Mesothelial cell of epicardium (in vitro differentiated cells): ENCODE measurements at regions not wholly inside any gene's neighbourhood (a gene's known extent, or its start where the extent isn't known, plus 50 kb on each side); places are given as distances from the start of the nearest gene placed in this dataset.

Source experiments
- DNase-seq, 2 experiments: peaks; one replicate each; pipeline ENCODE4 v3.0.0; 2021; ENCODE audit warnings: low spot score in 2 of 2; ENCODE audit not compliant: unreplicated experiment in 2 of 2
- H3K27ac Mint-ChIP-seq: 2 replicates; pipeline ENCODE4 v1.8.0; 2021; ENCODE audit warnings: mixed read lengths
- H3K27me3 Mint-ChIP-seq: 2 replicates; pipeline ENCODE4 v1.8.0; 2021; ENCODE audit warnings: low read depth, mixed read lengths
- H3K36me3 Mint-ChIP-seq: 2 replicates; pipeline ENCODE4 v1.8.0; 2021; ENCODE audit warnings: mixed read lengths
- H3K4me1 Mint-ChIP-seq: 2 replicates; pipeline ENCODE4 v1.8.0; 2021; ENCODE audit warnings: mixed read lengths
- H3K4me3 Mint-ChIP-seq: 2 replicates; pipeline ENCODE4 v1.8.0; 2021; ENCODE audit warnings: mild to moderate bottlenecking, moderate library complexity, mixed read lengths
- H3K9me3 Mint-ChIP-seq: 2 replicates; pipeline ENCODE4 v1.8.0; 2021; ENCODE audit warnings: mixed read lengths
- CTCF ChIP-seq: fragments of 200-600 bp; sonication (generic); IDR thresholded peaks from one replicate; pipeline ENCODE4 v1.5.0; 2021; ENCODE audit warnings: antibody characterized with exemption; ENCODE audit not compliant: unreplicated experiment

GRCh38 chr9:80692751-80693150, 996.6 kb downstream of the TLE1 start:
- no peak overlapping the region for H3K4me3 Mint-ChIP-seq
- TF ChIP-seq CTCF: no peak
- peaks cover 5% of the 10 kb centered on the region for H3K9me3 Mint-ChIP-seq
- DNase-seq: no peak
- H3K27ac Mint-ChIP-seq: no peak overlapping the region
- no peaks in the 10 kb centered on the region for H3K36me3 Mint-ChIP-seq
- H3K4me1 Mint-ChIP-seq: peaks cover 13% of the 10 kb centered on the region
- H3K27me3 Mint-ChIP-seq: no peaks in the 10 kb centered on the region

DNA sequence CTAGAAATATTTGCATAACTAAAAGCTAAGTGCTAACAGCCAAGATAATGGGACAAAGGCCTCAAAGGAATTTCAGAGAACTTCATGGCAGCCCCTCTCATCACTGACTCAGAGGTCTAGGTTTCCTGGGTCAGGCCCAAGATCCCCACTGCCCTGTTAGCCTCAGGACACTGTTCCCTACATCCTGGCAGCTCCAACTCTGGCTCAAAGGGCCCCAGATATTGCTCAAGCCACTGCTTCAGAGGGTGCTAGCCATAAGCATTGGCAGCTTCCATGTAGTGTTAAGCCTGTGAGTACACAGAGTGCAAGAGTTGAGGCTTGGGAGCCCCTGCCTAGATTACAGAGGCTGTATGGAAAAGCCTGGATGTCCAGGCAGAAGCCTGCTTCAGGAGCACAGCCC, 998.1 kb downstream of the TLE1 start:
- Mint-ChIP-seq H3K27ac (no peak overlapping the region), H3K27me3 (no peaks in the 10 kb centered on the region), H3K36me3 (no peaks in the 10 kb centered on the region), H3K4me1 (peaks cover 12% of the 10 kb centered on the region), H3K4me3 (no peak overlapping the region), H3K9me3 (peaks cover 11% of the 10 kb centered on the region)
- no peak for DNase-seq
- TF ChIP-seq CTCF: no peak

DNA sequence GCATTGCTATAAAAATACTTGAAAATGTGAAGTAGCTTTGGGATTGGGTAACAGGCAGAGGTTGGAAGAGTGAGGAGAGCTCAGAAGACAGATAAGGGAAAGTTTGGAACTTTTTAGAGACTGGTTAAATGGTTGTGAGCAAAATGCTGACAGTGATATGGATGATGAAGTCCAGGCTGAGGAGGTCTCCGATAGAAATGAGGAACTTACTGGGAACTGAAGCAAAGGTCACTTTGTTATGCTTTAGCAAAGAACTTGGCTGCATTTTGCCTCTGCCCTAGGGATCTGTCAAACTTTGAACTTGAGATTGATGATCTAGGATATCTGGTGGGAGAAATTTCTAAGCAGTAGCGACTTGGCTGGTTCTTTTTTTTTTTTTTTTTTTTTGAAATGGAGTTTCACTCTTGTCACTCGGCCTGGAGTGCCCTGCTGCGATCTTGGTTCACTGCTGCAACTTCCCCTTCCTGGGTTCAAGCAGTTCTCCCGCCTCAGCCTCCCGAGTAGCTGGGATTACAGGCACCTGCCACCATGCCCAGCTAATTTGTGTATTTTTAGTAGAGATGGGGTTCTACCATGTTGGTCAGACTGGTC, 998.9 kb downstream of the TLE1 start:
- Mint-ChIP-seq H3K36me3 (no peaks in the 10 kb centered on the region), H3K27me3 (no peaks in the 10 kb centered on the region), H3K9me3 (peaks cover 11% of the 10 kb centered on the region)

GRCh38 chr9:80679916-80680315, 1009.4 kb downstream of the TLE1 start:
- Mint-ChIP-seq H3K27ac (no peak overlapping the region), H3K4me1 (peaks cover 20% of the 10 kb centered on the region), H3K4me3 (no peak overlapping the region), H3K9me3 (no peaks in the 10 kb centered on the region), H3K27me3 (no peaks in the 10 kb centered on the region), H3K36me3 (no peaks in the 10 kb centered on the region)
- no peak for TF ChIP-seq CTCF
- no peak for DNase-seq

More for the DNA sequence above, 998.9 kb downstream of the TLE1 start:
- H3K4me1 Mint-ChIP-seq: peaks cover 12% of the 10 kb centered on the region
- no peak for DNase-seq
- TF ChIP-seq CTCF: no peak
- H3K4me3 Mint-ChIP-seq: no peak overlapping the region
- peak overlapping the region; percentile 11 for H3K27ac Mint-ChIP-seq

- TF ChIP-seq CTCF: no peak
- Mint-ChIP-seq H3K9me3 (no peaks in the 10 kb centered on the region), H3K4me3 (no peak overlapping the region)
These were observed 1010.4 kb downstream of the TLE1 start for GRCh38 chr9:80678906-80679305.

DNA sequence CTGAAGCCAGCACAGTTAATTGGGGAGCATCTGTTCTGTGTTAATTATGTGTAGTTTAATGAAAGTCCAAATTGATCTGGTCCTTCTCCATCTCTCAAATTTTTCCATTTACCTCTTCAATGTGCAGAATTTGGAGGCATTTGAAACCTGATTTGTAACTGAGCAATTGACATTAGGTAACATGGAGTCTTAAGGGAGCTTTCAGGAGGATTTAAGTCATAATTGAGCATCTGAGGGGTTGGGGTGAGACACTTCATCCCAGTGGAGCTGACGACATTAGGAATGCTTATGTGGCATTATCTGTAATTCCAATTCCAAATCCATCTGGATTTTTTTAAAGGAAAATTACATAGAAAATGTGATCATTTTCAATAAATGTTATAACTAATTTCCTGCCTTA, 1015.9 kb downstream of the TLE1 start:
- Mint-ChIP-seq H3K4me3 (no peak overlapping the region), H3K9me3 (peaks cover 11% of the 10 kb centered on the region)

More at GRCh38 chr9:80678906-80679305, 1010.4 kb downstream of the TLE1 start:
- no peak for DNase-seq
- Mint-ChIP-seq H3K36me3 (no peaks in the 10 kb centered on the region), H3K27me3 (no peaks in the 10 kb centered on the region), H3K27ac (peak overlapping the region; percentile 50), H3K4me1 (peaks cover 22% of the 10 kb centered on the region)

More for the DNA sequence above, 1015.9 kb downstream of the TLE1 start:
- TF ChIP-seq CTCF: no peak
- no peaks in the 10 kb centered on the region for H3K36me3 Mint-ChIP-seq
- H3K4me1 Mint-ChIP-seq: peaks cover 13% of the 10 kb centered on the region
- no peak overlapping the region for H3K27ac Mint-ChIP-seq
- H3K27me3 Mint-ChIP-seq: no peaks in the 10 kb centered on the region
- DNase-seq: no peak
